ENCODE measurements at regions not wholly inside any gene's neighbourhood (a gene's known extent, or its start where the extent isn't known, plus 50 kb on each side); places are given as distances from the start of the nearest gene placed in this dataset.

DNA sequence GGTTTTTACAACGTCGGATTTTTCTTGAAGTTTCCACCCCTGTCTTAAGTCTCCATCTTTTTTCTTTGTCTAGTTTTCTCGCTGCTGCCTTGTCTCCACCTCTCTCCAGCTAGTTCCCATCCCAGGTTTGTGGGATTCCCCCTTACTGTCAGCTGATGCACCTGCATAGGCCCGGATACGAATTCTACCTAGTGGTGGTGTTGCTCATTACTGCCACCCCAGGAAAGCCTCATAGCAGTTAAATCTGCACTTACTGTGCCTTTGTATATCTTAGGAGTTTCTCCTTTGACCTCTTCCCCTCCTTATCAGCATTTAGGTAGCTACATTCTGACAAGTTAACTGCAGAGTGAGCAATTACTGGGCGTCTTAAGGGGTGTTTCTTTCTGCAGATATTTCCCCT is 1693.1 kb upstream of the TENM3 start:
- DNase-seq, result no peak
- Mint-ChIP-seq H3K4me1 (no peaks in the 10 kb centered on the region), H3K36me3 (peaks cover 0 to 5% (median 0%) of the 10 kb centered on the region in 3 donors), H3K27ac (no peak overlapping the region), H3K4me3 (no peak overlapping the region), H3K27me3 (ENCODE audit: low read depth in 3 of 3) (no peaks in the 10 kb centered on the region), H3K9me3 (peaks cover 1 to 35% (median 16%) of the 10 kb centered on the region in 6 donors)

- Mint-ChIP-seq H3K4me1 (no peaks in the 10 kb centered on the region), H3K36me3 (no peaks in the 10 kb centered on the region)
Observed at GRCh38 chr4:180557348-180557747, 1685.9 kb upstream of the TENM3 start.

GRCh38 chr4:180557950-180558349 is 1685.3 kb upstream of the TENM3 start:
- Mint-ChIP-seq H3K4me3 (no peak overlapping the region), H3K4me1 (no peaks in the 10 kb centered on the region), H3K27ac (no peak overlapping the region), H3K27me3 (ENCODE audit: low read depth in 3 of 3) (no peaks in the 10 kb centered on the region), H3K9me3 (peaks cover 0 to 18% (median 9%) of the 10 kb centered on the region in 6 donors), H3K36me3 (no peaks in the 10 kb centered on the region)
- no peak for DNase-seq

More at GRCh38 chr4:180557348-180557747, 1685.9 kb upstream of the TENM3 start:
- DNase-seq, result no peak
- H3K27ac Mint-ChIP-seq, result no peak overlapping the region
- no peaks in the 10 kb centered on the region for H3K27me3 Mint-ChIP-seq (ENCODE audit: low read depth in 3 of 3)
- peaks cover 0 to 18% (median 9%) of the 10 kb centered on the region in 6 donors for H3K9me3 Mint-ChIP-seq
- no peak overlapping the region for H3K4me3 Mint-ChIP-seq

- Mint-ChIP-seq H3K27ac (no peak overlapping the region), H3K9me3 (peaks cover 0 to 18% (median 9%) of the 10 kb centered on the region in 6 donors), H3K27me3 (ENCODE audit: low read depth in 3 of 3) (no peaks in the 10 kb centered on the region), H3K4me1 (no peaks in the 10 kb centered on the region), H3K36me3 (no peaks in the 10 kb centered on the region), H3K4me3 (no peak overlapping the region)
- DNase-seq, result no peak
Observed at GRCh38 chr4:180558427-180558826, 1684.8 kb upstream of the TENM3 start.

GRCh38 chr4:180560896-180561295 is 1682.3 kb upstream of the TENM3 start:
- no peaks in the 10 kb centered on the region for H3K27me3 Mint-ChIP-seq (ENCODE audit: low read depth in 3 of 3)
- no peak for DNase-seq
- H3K4me3 Mint-ChIP-seq, result no peak overlapping the region
- peaks cover 2 to 25% (median 7%) of the 10 kb centered on the region in 6 donors for H3K9me3 Mint-ChIP-seq
- H3K4me1 Mint-ChIP-seq, result no peaks in the 10 kb centered on the region
- no peak overlapping the region for H3K27ac Mint-ChIP-seq
- no peaks in the 10 kb centered on the region for H3K36me3 Mint-ChIP-seq

- peaks cover 0 to 3% (median 0%) of the 10 kb centered on the region in 3 donors for H3K27me3 Mint-ChIP-seq (ENCODE audit: low read depth in 3 of 3)
- no peaks in the 10 kb centered on the region for H3K4me1 Mint-ChIP-seq
- DNase-seq, result no peak
- no peak overlapping the region for H3K27ac Mint-ChIP-seq
- H3K9me3 Mint-ChIP-seq, result peaks cover 0 to 18% (median 6%) of the 10 kb centered on the region in 6 donors
- H3K4me3 Mint-ChIP-seq, result no peak overlapping the region
- H3K36me3 Mint-ChIP-seq, result no peaks in the 10 kb centered on the region
Observed at GRCh38 chr4:180564026-180564425, 1679.2 kb upstream of the TENM3 start.

DNA sequence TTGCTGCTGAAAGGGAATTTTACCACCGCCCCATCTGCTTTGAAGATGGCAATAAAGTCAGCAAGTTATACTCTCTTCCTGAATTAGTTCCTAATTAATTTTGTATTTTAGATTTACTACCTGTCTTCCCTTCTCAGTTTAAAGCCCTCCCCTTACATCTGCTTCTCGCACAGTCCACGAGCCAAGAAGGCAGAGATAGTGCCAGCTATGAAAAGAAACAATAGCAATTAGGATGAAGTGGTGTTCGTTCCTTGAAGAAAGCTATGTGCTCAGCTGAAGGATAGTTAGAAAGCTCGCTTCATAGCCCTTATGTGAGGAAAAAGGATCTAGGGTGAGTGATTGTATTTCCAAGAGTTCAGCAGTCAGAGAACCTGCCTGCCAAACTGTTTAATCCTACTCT is 1678.8 kb upstream of the TENM3 start:
- no peak for DNase-seq
- Mint-ChIP-seq H3K27ac (no peak overlapping the region), H3K9me3 (peaks cover 0 to 18% (median 6%) of the 10 kb centered on the region in 6 donors), H3K4me3 (no peak overlapping the region), H3K4me1 (no peaks in the 10 kb centered on the region), H3K27me3 (ENCODE audit: low read depth in 3 of 3) (peaks cover 0 to 3% (median 0%) of the 10 kb centered on the region in 3 donors), H3K36me3 (no peaks in the 10 kb centered on the region)

DNA sequence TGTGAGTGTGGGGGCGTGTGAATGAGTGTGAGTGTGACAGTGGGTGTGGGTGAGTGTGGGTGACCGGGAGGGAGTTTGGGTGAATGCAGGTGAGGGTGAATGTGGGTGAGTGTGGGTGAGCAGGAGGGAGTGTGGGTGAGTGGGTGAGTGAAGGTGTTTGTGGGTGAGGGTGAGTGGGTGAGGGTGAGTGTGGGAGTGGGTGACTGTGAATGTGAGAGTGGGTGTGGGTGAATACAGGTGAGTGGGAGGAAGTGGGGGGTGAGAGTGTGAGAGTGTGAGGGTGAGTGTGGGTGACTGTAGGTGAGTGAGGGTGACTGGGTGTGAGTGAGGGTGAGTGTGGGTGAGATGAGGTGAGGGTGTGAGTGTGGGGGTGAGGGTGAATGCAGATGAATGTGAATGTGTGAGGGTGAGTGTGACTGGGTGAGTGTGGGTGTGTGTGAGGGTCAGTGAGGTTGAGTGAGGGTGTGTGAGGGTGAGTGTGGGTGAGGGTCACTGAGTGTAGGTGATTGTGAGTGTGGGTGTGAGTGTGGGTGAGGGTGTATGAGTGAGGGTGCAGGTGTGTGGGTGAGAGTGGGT is 1677.3 kb upstream of the TENM3 start:
- no peaks in the 10 kb centered on the region for H3K4me1 Mint-ChIP-seq
- H3K27ac Mint-ChIP-seq, result no peak overlapping the region
- H3K9me3 Mint-ChIP-seq, result peaks cover 0 to 18% (median 7%) of the 10 kb centered on the region in 6 donors
- H3K4me3 Mint-ChIP-seq, result no peak overlapping the region
- DNase-seq, result no peak
- peaks cover 0 to 3% (median 2%) of the 10 kb centered on the region in 3 donors for H3K27me3 Mint-ChIP-seq (ENCODE audit: low read depth in 3 of 3)
- H3K36me3 Mint-ChIP-seq, result no peaks in the 10 kb centered on the region

- Mint-ChIP-seq H3K4me3 (no peak overlapping the region), H3K27me3 (ENCODE audit: low read depth in 3 of 3) (peaks cover 0 to 3% (median 3%) of the 10 kb centered on the region in 3 donors), H3K27ac (no peak overlapping the region), H3K4me1 (no peaks in the 10 kb centered on the region), H3K36me3 (no peaks in the 10 kb centered on the region), H3K9me3 (peaks cover 0 to 17% (median 8%) of the 10 kb centered on the region in 6 donors)
- DNase-seq, result no peak
Observed at GRCh38 chr4:180566492-180566891, 1676.7 kb upstream of the TENM3 start.

- Mint-ChIP-seq H3K4me1 (no peaks in the 10 kb centered on the region), H3K4me3 (no peak overlapping the region), H3K27ac (no peak overlapping the region), H3K27me3 (ENCODE audit: low read depth in 3 of 3) (peaks cover 0 to 3% (median 3%) of the 10 kb centered on the region in 3 donors), H3K9me3 (peaks cover 0 to 17% (median 8%) of the 10 kb centered on the region in 6 donors), H3K36me3 (peaks cover 0 to 2% (median 0%) of the 10 kb centered on the region in 3 donors)
- no peak for DNase-seq
Observed at GRCh38 chr4:180567080-180567479, 1676.1 kb upstream of the TENM3 start.

- DNase-seq, result no peak
- no peak overlapping the region for H3K27ac Mint-ChIP-seq
- H3K27me3 Mint-ChIP-seq (ENCODE audit: low read depth in 3 of 3), result peaks cover 0 to 3% (median 3%) of the 10 kb centered on the region in 3 donors
- H3K4me1 Mint-ChIP-seq, result no peaks in the 10 kb centered on the region
- peaks cover 0 to 2% (median 0%) of the 10 kb centered on the region in 3 donors for H3K36me3 Mint-ChIP-seq
- H3K9me3 Mint-ChIP-seq, result peaks cover 0 to 38% (median 6%) of the 10 kb centered on the region in 6 donors
- no peak overlapping the region for H3K4me3 Mint-ChIP-seq
Observed at GRCh38 chr4:180571516-180572055, 1671.6 kb upstream of the TENM3 start.

DNA sequence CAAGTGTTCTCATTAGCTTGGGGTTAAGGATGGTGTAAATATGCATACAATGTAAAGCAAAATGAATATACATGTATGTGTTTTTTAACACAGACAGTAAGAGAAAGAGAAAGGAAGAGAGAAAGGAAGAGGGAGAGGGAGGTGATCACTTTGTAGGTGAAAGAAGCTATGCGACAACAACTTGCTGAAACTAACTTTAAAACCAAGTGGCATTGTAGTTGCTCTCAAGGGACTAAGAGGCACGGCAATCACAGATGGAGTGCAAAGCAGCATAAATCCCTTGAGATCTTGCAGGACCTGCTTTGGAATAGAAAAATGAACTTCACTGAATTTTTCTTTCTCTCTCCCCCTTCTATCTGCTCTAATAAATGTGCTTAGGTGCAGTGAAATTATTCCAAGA is 1665.0 kb upstream of the TENM3 start:
- H3K9me3 Mint-ChIP-seq, result peaks cover 0 to 32% (median 1%) of the 10 kb centered on the region in 6 donors
- no peaks in the 10 kb centered on the region for H3K36me3 Mint-ChIP-seq
- peaks cover 0 to 2% (median 0%) of the 10 kb centered on the region in 3 donors for H3K27me3 Mint-ChIP-seq (ENCODE audit: low read depth in 3 of 3)
- H3K27ac Mint-ChIP-seq, result no peak overlapping the region
- no peak overlapping the region for H3K4me3 Mint-ChIP-seq
- no peak for DNase-seq
- H3K4me1 Mint-ChIP-seq, result no peaks in the 10 kb centered on the region

GRCh38 chr4:180581061-180581460 is 1662.1 kb upstream of the TENM3 start:
- no peak for DNase-seq
- Mint-ChIP-seq H3K36me3 (no peaks in the 10 kb centered on the region), H3K4me3 (no peak overlapping the region), H3K9me3 (peaks cover 0 to 20% (median 1%) of the 10 kb centered on the region in 6 donors), H3K27ac (no peak overlapping the region), H3K4me1 (no peaks in the 10 kb centered on the region), H3K27me3 (ENCODE audit: low read depth in 3 of 3) (peaks cover 0 to 2% (median 0%) of the 10 kb centered on the region in 3 donors)

- no peak overlapping the region for H3K27ac Mint-ChIP-seq
- H3K36me3 Mint-ChIP-seq, result no peaks in the 10 kb centered on the region
- H3K4me3 Mint-ChIP-seq, result no peak overlapping the region
- DNase-seq, result no peak
- H3K9me3 Mint-ChIP-seq, result peaks cover 0 to 7% (median 2%) of the 10 kb centered on the region in 6 donors
- H3K4me1 Mint-ChIP-seq, result no peaks in the 10 kb centered on the region
- peaks cover 0 to 2% (median 0%) of the 10 kb centered on the region in 3 donors for H3K27me3 Mint-ChIP-seq (ENCODE audit: low read depth in 3 of 3)
Observed at GRCh38 chr4:180587379-180587778, 1655.8 kb upstream of the TENM3 start.

DNA sequence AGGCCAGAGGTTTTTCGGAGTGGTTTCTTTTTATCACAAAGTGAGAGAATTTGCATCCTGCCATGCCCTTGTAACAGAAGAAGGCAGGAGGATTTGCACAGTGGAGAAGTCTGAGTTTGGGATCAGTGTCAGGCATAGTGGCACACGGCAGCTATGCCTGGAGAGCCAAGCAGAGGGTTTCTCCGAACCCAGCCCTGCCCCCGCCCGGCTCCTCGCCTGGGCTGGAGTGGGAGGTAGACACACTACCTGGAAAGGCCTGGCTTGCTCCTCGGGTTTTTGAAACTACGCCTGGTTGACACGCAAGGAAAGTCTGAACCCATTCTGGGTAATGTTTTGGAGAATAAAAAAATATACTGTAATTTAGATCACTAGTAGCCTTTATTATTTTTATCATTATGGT is 1653.6 kb upstream of the TENM3 start:
- Mint-ChIP-seq H3K9me3 (peaks cover 0 to 26% (median 7%) of the 10 kb centered on the region in 6 donors), H3K27ac (no peak overlapping the region), H3K27me3 (ENCODE audit: low read depth in 3 of 3) (peaks cover 0 to 2% (median 0%) of the 10 kb centered on the region in 3 donors), H3K36me3 (no peaks in the 10 kb centered on the region), H3K4me1 (no peaks in the 10 kb centered on the region), H3K4me3 (no peak overlapping the region)
- no peak for DNase-seq

Data from immature natural killer cell (primary cell).